Fibroblast of mammary gland (primary cell): ENCODE measurements at regions not wholly inside any gene's neighbourhood (a gene's known extent, or its start where the extent isn't known, plus 50 kb on each side); places are given as distances from the start of the nearest gene placed in this dataset.

Experiments used
- DNase-seq: peaks from one replicate; pipeline ENCODE4 v3.0.0-alpha.2; 2010; ENCODE audit warnings: low read depth
- H3K4me3 ChIP-seq: 2 replicates; pipeline ENCODE4 v1.5.1; 2011; ENCODE audit warnings: low read depth, mild to moderate bottlenecking, low read length, moderate library complexity; ENCODE audit not compliant: control insufficient read depth
- CTCF ChIP-seq: conservative IDR thresholded peaks from 2 replicates; pipeline ENCODE4 v1.5.1; 2011; ENCODE audit warnings: low read depth, low read length, inconsistent platforms; ENCODE audit not compliant: control insufficient read depth, insufficient read depth

- no peak overlapping the region for H3K4me3 ChIP-seq
- no peak for TF ChIP-seq CTCF
- no peak for DNase-seq
Observed at GRCh38 chr20:24291014-24291413, 178.4 kb upstream of the SYNDIG1 start.

GRCh38 chr20:24289737-24290481 is 179.5 kb upstream of the SYNDIG1 start:
- no peak for TF ChIP-seq CTCF
- H3K4me3 ChIP-seq = no peak overlapping the region
- DNase-seq = no peak

- TF ChIP-seq CTCF = no peak
- no peak for DNase-seq
- H3K4me3 ChIP-seq = no peak overlapping the region
Observed at GRCh38 chr20:24283186-24283585, 186.2 kb upstream of the SYNDIG1 start.

GRCh38 chr20:24277196-24277595 is 192.2 kb upstream of the SYNDIG1 start:
- DNase-seq = no peak
- TF ChIP-seq CTCF = no peak
- no peak overlapping the region for H3K4me3 ChIP-seq

GRCh38 chr20:24275946-24276705 is 193.3 kb upstream of the SYNDIG1 start:
- no peak overlapping the region for H3K4me3 ChIP-seq
- TF ChIP-seq CTCF = no peak
- DNase-seq = no peak

GRCh38 chr20:24273251-24273650 is 196.2 kb upstream of the SYNDIG1 start:
- no peak overlapping the region for H3K4me3 ChIP-seq
- no peak for DNase-seq
- TF ChIP-seq CTCF = no peak
